HG03469 (cell line): ENCODE measurements at regions not wholly inside any gene's neighbourhood (a gene's known extent, or its start where the extent isn't known, plus 50 kb on each side); places are given as distances from the start of the nearest gene placed in this dataset.
"Not testable (repeated sequence)": the region's sequence is repeated elsewhere in the genome, so short reads cannot be mapped to it uniquely, and the experiment has no call there.

ENCODE experiments used
- ATAC-seq: cut with Tn5 transposase; IDR thresholded peaks from one replicate; pipeline ENCODE4 v1.9.1; 2021; ENCODE audit warnings: mild to moderate bottlenecking, moderate library complexity, moderate number of reproducible peaks; ENCODE audit not compliant: unreplicated experiment

- ATAC-seq: no peak
These were observed 174.1 kb downstream of the PRELID2 start for GRCh38 chr5:145660897-145661640.

GRCh38 chr5:145658435-145658834 is 176.7 kb downstream of the PRELID2 start:
- no peak for ATAC-seq

GRCh38 chr5:145652700-145653099 is 182.4 kb downstream of the PRELID2 start:
- ATAC-seq: not testable (repeated sequence)

- ATAC-seq: not testable (repeated sequence)
These were observed 188.0 kb downstream of the PRELID2 start for GRCh38 chr5:145647137-145647536.

GRCh38 chr5:145643214-145643613 is 191.9 kb downstream of the PRELID2 start:
- not testable (repeated sequence) for ATAC-seq

- ATAC-seq: no peak
These were observed 197.7 kb downstream of the PRELID2 start for GRCh38 chr5:145637396-145637795.

GRCh38 chr5:145636371-145636770 is 198.8 kb downstream of the PRELID2 start:
- ATAC-seq: no peak

GRCh38 chr5:145633474-145633873 is 201.7 kb downstream of the PRELID2 start:
- no peak for ATAC-seq

GRCh38 chr5:145632701-145633100 is 202.4 kb downstream of the PRELID2 start:
- ATAC-seq: no peak

GRCh38 chr5:145629047-145629446 is 206.1 kb downstream of the PRELID2 start:
- ATAC-seq: no peak

GRCh38 chr5:145628525-145628924 is 206.6 kb downstream of the PRELID2 start:
- no peak for ATAC-seq

- ATAC-seq: no peak
These were observed 215.3 kb downstream of the PRELID2 start for GRCh38 chr5:145619806-145620310.

- not testable (repeated sequence) for ATAC-seq
These were observed 218.4 kb downstream of the PRELID2 start for GRCh38 chr5:145616739-145617138.

GRCh38 chr5:145598983-145599382 is 236.2 kb downstream of the PRELID2 start:
- ATAC-seq: no peak

- no peak for ATAC-seq
These were observed 237.0 kb downstream of the PRELID2 start for GRCh38 chr5:145598184-145598583.

- ATAC-seq: no peak
These were observed 243.6 kb downstream of the PRELID2 start for GRCh38 chr5:145591578-145591977.

GRCh38 chr5:145589063-145589462 is 246.1 kb downstream of the PRELID2 start:
- no peak for ATAC-seq

- ATAC-seq: no peak
These were observed 246.6 kb downstream of the PRELID2 start for GRCh38 chr5:145588558-145588957.

GRCh38 chr5:145588113-145588512 is 247.0 kb downstream of the PRELID2 start:
- ATAC-seq: no peak

- no peak for ATAC-seq
These were observed 247.4 kb downstream of the PRELID2 start for GRCh38 chr5:145587710-145588109.

GRCh38 chr5:145587308-145587672 is 247.9 kb downstream of the PRELID2 start:
- ATAC-seq: no peak

GRCh38 chr5:145586661-145587307 is 248.4 kb downstream of the PRELID2 start:
- no peak for ATAC-seq
